ENCODE measurements at regions not wholly inside any gene's neighbourhood (a gene's known extent, or its start where the extent isn't known, plus 50 kb on each side); places are given as distances from the start of the nearest gene placed in this dataset.

GRCh38 chr10:53298443-53298842, 525.9 kb upstream of the MBL2 start:
- TF ChIP-seq CTCF (IDR thresholded peaks at IDR 0.05; ENCODE audit: insufficient read depth, low read length, poor library complexity, severe bottlenecking) (no peak), EZH2phosphoT487 (conservative IDR thresholded peaks at IDR 0.05; ENCODE audit: low read length) (no peak)

All from SU-DHL-6 (cell line).